Mesothelial cell of epicardium (in vitro differentiated cells): ENCODE measurements at regions not wholly inside any gene's neighbourhood (a gene's known extent, or its start where the extent isn't known, plus 50 kb on each side); places are given as distances from the start of the nearest gene placed in this dataset.

Experiments used
- DNase-seq, 2 experiments: peaks; one replicate each; pipeline ENCODE4 v3.0.0; 2021; ENCODE audit warnings: low spot score in 2 of 2; ENCODE audit not compliant: unreplicated experiment in 2 of 2
- H3K27ac Mint-ChIP-seq: 2 replicates; pipeline ENCODE4 v1.8.0; 2021; ENCODE audit warnings: mixed read lengths
- H3K27me3 Mint-ChIP-seq: 2 replicates; pipeline ENCODE4 v1.8.0; 2021; ENCODE audit warnings: low read depth, mixed read lengths
- H3K36me3 Mint-ChIP-seq: 2 replicates; pipeline ENCODE4 v1.8.0; 2021; ENCODE audit warnings: mixed read lengths
- H3K4me1 Mint-ChIP-seq: 2 replicates; pipeline ENCODE4 v1.8.0; 2021; ENCODE audit warnings: mixed read lengths
- H3K4me3 Mint-ChIP-seq: 2 replicates; pipeline ENCODE4 v1.8.0; 2021; ENCODE audit warnings: mild to moderate bottlenecking, moderate library complexity, mixed read lengths
- H3K9me3 Mint-ChIP-seq: 2 replicates; pipeline ENCODE4 v1.8.0; 2021; ENCODE audit warnings: mixed read lengths
- TF ChIP-seq, protein P1 (sequence below): fragments of 200-600 bp; sonication (generic); IDR thresholded peaks from one replicate; pipeline ENCODE4 v1.5.0; 2021; ENCODE audit warnings: antibody characterized with exemption; ENCODE audit not compliant: unreplicated experiment

DNA sequence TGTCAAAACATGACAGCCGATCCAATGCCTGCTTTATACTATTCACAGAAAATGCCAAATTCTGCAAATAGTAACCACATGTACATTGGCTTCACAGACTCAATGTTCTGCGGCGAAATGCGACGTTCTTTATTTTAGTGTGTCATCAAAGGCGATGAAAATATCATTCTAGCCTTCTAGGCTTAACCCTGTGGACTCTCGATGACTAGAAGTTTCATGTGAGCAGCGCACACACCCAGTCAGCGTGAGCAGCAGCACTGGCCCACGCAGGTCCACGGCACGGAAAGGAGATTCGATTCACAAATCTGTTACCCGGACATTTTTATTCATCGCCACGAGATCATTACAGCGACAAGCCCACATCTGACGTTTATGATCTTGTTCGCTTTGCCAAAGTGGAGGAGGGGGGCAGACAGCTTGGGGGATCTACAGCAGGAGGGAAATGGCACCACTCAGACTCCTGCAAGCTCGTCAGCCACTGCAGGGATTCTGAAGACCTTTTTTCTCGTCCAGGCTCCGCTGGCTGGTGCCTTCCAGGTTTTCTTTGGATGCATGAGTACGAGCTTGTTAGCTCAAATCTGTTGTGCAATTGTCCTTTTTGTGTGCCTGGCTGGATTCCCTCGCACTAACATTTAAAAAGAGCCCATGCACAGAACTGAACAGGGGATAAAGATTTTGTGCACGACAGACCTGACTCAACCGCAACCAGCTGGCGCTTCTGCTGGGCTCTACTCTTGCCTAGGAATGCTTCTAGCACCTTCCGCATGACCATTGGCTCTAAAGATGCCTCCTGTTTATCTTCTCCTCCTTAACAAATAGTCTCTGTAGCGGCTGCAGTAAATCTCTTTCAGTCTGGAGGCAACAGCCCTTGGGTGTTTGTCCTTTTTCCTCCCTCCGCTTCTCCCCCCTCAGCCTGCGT lies 938.4 kb downstream of the MCTP2 start:
- Mint-ChIP-seq H3K9me3 (peaks cover 12% of the 10 kb centered on the region), H3K4me3 (peak overlapping the region; percentile 57), H3K36me3 (peaks cover 8% of the 10 kb centered on the region), H3K27ac (peak overlapping the region; percentile 95), H3K4me1 (peaks cover 70% of the 10 kb centered on the region), H3K27me3 (no peaks in the 10 kb centered on the region)
- TF ChIP-seq, protein P1, sequence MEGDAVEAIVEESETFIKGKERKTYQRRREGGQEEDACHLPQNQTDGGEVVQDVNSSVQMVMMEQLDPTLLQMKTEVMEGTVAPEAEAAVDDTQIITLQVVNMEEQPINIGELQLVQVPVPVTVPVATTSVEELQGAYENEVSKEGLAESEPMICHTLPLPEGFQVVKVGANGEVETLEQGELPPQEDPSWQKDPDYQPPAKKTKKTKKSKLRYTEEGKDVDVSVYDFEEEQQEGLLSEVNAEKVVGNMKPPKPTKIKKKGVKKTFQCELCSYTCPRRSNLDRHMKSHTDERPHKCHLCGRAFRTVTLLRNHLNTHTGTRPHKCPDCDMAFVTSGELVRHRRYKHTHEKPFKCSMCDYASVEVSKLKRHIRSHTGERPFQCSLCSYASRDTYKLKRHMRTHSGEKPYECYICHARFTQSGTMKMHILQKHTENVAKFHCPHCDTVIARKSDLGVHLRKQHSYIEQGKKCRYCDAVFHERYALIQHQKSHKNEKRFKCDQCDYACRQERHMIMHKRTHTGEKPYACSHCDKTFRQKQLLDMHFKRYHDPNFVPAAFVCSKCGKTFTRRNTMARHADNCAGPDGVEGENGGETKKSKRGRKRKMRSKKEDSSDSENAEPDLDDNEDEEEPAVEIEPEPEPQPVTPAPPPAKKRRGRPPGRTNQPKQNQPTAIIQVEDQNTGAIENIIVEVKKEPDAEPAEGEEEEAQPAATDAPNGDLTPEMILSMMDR, result no peak
- no peak for DNase-seq

DNA sequence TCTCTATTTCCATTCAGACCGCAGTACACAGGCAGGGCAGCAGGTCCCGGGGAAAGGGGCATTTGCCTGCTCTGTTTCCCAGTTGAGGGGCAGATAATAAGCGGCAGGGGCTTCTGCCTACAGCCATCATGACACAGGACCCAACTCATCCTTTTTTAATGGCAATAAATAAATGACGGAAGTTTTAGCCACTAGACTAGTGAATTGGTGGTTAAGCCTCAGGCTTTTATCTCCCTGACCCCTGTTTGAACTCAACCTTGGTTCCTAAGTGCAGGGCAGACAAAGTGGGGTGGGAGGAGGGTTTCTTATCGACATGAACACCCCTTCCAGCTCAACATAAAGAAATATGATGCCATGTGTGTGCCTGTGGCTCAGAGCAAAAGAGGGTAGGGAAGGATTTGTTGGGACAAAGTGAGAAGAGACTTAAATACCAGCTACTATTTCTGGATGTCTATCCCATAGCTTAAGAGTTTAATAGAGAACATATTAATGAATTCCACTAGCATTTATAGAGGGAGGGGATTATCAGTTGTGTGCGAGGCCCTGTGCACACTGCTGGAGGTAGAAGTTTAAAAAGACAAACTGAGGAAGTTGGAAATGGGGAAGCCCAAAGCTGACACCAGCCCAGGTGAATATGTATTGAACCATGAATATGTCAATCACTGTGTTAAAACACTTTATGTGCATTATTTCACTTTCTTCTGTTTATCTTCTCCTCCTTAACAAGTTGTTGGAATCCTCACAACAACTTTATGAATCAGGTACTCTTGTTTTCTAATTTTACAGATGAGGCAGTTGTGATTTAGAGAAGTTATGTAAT lies 939.4 kb downstream of the MCTP2 start:
- no peak for DNase-seq
- Mint-ChIP-seq H3K9me3 (peaks cover 12% of the 10 kb centered on the region), H3K27ac (peak overlapping the region; percentile 95), H3K4me1 (peaks cover 72% of the 10 kb centered on the region), H3K27me3 (no peaks in the 10 kb centered on the region), H3K36me3 (peaks cover 8% of the 10 kb centered on the region), H3K4me3 (peak overlapping the region; percentile 57)
- TF ChIP-seq, protein P1, result no peak

DNA sequence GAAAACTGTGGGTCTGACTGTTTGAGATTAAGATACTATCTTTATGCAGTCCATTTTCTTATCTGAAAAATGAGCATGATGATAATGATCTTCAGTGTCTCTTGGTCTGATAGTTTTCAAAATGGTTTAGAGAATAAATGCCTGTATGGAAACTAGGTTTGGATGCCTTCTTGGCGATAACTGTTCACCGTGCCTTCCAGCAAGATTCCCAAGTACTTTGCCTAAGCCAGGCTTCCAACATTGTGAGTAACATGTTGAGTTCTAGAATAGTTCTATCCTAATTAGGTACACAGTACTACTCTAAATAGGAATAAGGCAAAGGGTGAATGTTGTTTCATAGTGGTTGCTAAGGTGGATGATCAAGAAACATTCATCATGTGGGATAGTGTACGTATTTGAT lies 940.2 kb downstream of the MCTP2 start:
- Mint-ChIP-seq H3K27ac (peak overlapping the region; percentile 95), H3K36me3 (peaks cover 4% of the 10 kb centered on the region)

DNA sequence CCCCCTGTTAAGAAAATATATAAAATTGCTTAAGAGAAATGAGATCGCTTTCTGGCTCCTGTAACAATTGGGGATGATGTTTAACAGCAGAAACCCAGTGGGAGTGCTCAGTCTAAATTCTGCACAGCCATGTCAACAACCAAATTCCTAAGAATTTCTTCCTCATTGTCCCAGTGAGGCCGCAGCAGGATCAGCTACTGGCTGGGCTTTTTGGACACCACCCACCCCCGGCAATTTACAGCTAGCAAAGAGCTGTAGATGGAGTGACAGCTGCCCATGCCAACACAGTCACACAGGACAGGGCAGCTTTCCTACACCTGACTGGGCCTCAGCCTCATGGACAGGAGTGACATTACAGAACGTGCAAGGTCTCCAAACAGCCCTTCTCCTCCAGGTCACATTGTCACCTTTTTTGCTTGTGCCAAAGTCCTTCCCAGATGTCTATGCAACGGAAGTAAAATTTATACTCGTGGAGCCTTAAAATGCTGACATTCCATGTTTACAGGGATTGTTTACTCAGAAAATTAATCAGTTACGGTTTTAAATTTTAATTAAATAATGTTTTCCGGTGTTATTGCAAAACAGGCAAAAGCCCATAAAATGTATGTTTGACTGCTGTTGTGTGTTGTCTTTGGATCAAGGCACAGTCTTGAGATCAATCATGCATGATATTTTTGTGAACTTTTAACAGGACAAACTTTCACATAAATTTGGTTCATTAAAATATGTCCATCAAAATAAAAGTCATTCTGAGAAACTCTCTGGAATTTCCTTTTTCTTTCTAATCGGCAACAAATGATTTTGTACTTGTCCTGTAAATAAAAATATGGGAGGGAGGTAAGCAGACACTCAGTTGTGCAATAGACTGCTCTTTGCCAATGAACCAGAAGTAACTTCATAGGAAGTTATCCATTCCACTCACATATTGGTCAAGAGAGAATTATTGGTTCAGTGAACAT lies 943.2 kb downstream of the MCTP2 start:
- no peaks in the 10 kb centered on the region for H3K27me3 Mint-ChIP-seq
- H3K36me3 Mint-ChIP-seq, result peaks cover 2% of the 10 kb centered on the region
- DNase-seq, result no peak
- H3K4me3 Mint-ChIP-seq, result no peak overlapping the region
- H3K27ac Mint-ChIP-seq, result peak overlapping the region; percentile 88
- H3K4me1 Mint-ChIP-seq, result peaks cover 50% of the 10 kb centered on the region
- TF ChIP-seq, protein P1, result no peak
- no peaks in the 10 kb centered on the region for H3K9me3 Mint-ChIP-seq

More for the DNA sequence above, 940.2 kb downstream of the MCTP2 start:
- H3K4me1 Mint-ChIP-seq, result peaks cover 72% of the 10 kb centered on the region
- H3K9me3 Mint-ChIP-seq, result peaks cover 7% of the 10 kb centered on the region
- no peaks in the 10 kb centered on the region for H3K27me3 Mint-ChIP-seq
- TF ChIP-seq, protein P1, result no peak
- no peak overlapping the region for H3K4me3 Mint-ChIP-seq
- DNase-seq, result no peak
